Small intestine (tissue), 7 donors: ENCODE measurements at regions not wholly inside any gene's neighbourhood (a gene's known extent, or its start where the extent isn't known, plus 50 kb on each side); places are given as distances from the start of the nearest gene placed in this dataset.

ENCODE experiments used
- DNase-seq, 2 donors: peaks; one replicate each; pipeline versions ENCODE4 v3.0.0 to v3.0.0-alpha.2; 2013
- FAIRE-seq: peaks from 2 replicates; lab custom pipeline; 2012; peaks lifted over from hg19 to GRCh38; lab: Jason Lieb, UNC
- H3K27ac ChIP-seq, 3 donors: one replicate each; pipeline ENCODE4 v1.5.1; 2013; ENCODE audit warnings: low read length in 2 of 3, mild to moderate bottlenecking in 2 of 3, control low read depth in 1 of 3, inconsistent platforms in 1 of 3, low read depth in 1 of 3, moderate library complexity in 1 of 3
- H3K27me3 ChIP-seq, 3 donors: one replicate each; pipeline ENCODE4 v1.6.1; 2013; ENCODE audit warnings: low read length in 3 of 3, inconsistent platforms in 1 of 3; ENCODE audit not compliant: control insufficient read depth in 3 of 3, insufficient read depth in 3 of 3
- H3K36me3 ChIP-seq, 3 donors: one replicate each; pipeline ENCODE4 v1.6.1; 2013; ENCODE audit warnings: low read length in 3 of 3, inconsistent platforms in 1 of 3, low read depth in 1 of 3, mild to moderate bottlenecking in 1 of 3, moderate library complexity in 1 of 3; ENCODE audit not compliant: control insufficient read depth in 3 of 3, insufficient read depth in 2 of 3
- H3K4me1 ChIP-seq, 3 donors: one replicate each; pipeline ENCODE4 v1.6.1; 2013; ENCODE audit warnings: low read length in 2 of 3, inconsistent platforms in 1 of 3, low read depth in 1 of 3, mild to moderate bottlenecking in 1 of 3, moderate library complexity in 1 of 3; ENCODE audit not compliant: control insufficient read depth in 3 of 3, insufficient read depth in 2 of 3
- H3K4me3 ChIP-seq, 3 donors: one replicate each; pipeline ENCODE4 v1.5.1; 2013; ENCODE audit warnings: low read length in 3 of 3, control low read depth in 1 of 3, inconsistent platforms in 1 of 3, low read depth in 1 of 3, mild to moderate bottlenecking in 1 of 3, moderate library complexity in 1 of 3
- H3K9me3 ChIP-seq, 2 donors: one replicate each; pipeline ENCODE4 v1.6.1; 2013; ENCODE audit warnings: low read depth in 1 of 2, low read length in 1 of 2; ENCODE audit not compliant: control insufficient read depth in 2 of 2, insufficient read depth in 1 of 2
- WGBS, 3 donors: extraction: QIAGEN DNeasy Blood & Tissue Kit; methylation state at CpG; one replicate each; pipeline ENCODE4 v1.1.7; 2013; 5-methylcytosine and 5-hydroxymethylcytosine counted together
- donor health status: healthy with polysubstance abuse.
- donor health status: control.
- donor health status: control.
- donor health status: Bipolar disorder and iron deficiency.
- donor health status: healthy.

DNA sequence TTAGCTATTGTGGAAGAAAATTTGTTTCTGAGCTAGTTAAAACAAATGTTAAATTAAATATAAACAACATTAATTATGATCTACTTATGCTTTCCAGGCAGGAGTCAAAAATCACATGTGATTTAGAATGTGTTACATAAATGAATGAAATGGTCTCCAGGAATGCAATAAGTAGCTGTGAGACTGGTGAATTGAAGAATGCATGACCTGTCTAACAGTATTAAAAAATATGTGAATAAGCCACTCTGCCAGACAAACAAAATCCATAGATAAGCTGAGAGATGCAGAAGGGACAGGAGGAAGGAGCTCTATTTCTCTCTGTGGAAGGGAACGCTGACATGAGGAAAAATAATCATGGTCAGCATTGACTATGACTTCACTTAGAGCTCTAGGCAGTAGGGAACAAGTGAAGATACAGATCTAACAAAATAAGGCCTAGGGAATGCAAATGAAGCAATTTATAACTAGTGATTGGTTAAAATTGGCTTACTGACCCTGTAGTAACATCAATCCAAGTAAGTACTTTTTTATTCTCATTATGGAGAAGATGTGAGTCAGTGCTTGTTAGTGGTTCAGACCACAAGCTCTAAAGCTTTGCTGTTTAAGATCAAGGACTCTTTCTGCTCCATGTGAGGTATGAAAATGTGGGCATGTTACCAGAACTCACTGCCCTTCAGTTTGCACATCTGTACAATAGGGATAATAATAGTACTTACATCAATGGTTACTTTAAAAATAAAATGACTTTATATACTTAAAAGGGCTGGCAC lies 432.6 kb downstream of the MMUT start:
- 72 to 80% (median 76%) methylated on average over 1 of the region's 1 CpG for WGBS, 3 donors
- peaks cover 0 to 1% of the 10 kb centered on the region in 2 donors for H3K9me3 ChIP-seq
- no peaks in the 10 kb centered on the region for H3K36me3 ChIP-seq
- H3K4me1 ChIP-seq: no peaks in the 10 kb centered on the region
- DNase-seq (no peak), FAIRE-seq (no peak)
- no peak overlapping the region for H3K4me3 ChIP-seq
- no peak overlapping the region for H3K27ac ChIP-seq
- H3K27me3 ChIP-seq: no peaks in the 10 kb centered on the region

DNA sequence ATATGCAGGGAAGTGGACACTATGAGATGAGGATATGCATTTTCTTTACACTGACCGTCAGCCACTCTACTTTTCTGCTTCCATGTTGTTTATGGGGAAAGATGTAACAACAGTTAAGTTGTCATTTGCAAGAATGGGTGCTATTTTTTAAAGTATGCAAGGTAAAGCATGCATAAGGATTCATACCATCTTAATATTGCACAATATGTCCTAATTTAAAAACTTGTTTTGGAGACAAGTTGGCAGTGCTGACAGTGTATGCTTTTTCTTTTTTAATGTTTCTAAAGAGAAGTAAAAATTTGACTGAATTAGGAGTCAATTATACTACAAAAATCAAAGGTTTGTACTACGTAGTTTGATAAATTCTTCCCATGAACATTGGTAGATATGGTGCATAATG lies 435.4 kb downstream of the MMUT start:
- Histone ChIP-seq H3K4me3 (no peak overlapping the region), H3K36me3 (no peaks in the 10 kb centered on the region), H3K9me3 (peaks cover 0 to 5% of the 10 kb centered on the region in 2 donors), H3K4me1 (no peaks in the 10 kb centered on the region), H3K27ac (no peak overlapping the region), H3K27me3 (no peaks in the 10 kb centered on the region)
- WGBS, 3 donors: 76 to 84% (median 77%) methylated on average over 2 of the region's 2 CpGs
- DNase-seq (no peak), FAIRE-seq (no peak)

DNA sequence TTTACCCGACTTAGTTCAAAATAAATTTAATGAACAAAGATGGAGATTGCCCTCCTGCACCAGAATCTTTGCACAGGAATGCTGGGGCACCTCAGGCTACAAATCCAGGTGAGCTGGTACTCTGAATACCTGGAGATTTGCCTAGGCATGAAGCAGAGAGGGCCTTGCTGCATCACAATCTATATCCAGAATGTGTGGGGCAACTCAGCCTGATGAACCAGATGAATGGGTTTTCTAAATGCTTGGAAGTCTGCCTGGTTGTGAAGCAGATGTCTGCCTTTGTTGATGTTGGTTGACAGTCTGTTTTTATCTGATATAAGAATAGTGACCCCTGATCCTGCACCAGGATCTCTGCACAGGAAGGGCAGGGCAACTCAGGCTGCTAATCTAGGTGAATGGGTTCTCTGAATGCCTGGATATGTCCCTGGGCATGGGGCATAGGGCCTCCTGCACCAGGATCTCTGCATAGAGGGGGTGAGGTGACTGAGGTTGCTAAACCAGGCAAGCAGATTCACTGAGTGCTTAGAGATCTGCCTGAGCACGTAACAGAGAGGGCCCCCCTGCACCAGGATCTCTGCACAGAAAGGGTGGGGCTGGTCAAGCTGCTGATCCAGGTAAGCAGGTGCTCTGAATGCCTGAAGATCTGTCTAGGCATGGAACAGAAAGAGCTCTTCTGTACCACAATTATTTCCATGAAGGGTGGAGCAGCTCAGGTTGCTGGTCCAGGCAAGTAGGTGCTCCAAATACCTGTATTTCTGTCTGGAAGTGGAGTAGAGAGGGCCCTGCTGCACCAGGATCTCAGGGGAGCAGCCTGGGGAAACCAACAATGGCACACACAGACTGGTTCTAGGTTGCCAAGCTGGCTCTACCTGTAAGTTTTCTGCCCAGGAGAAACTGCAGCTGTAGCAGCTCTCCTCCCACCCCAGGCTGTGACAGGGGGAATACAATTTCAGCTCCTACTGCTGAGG lies 437.5 kb downstream of the MMUT start:
- Histone ChIP-seq H3K9me3 (peaks cover 0 to 5% of the 10 kb centered on the region in 2 donors), H3K27ac (no peak overlapping the region), H3K4me3 (no peak overlapping the region), H3K27me3 (no peaks in the 10 kb centered on the region), H3K36me3 (no peaks in the 10 kb centered on the region), H3K4me1 (no peaks in the 10 kb centered on the region)
- no peak for FAIRE-seq
- 42 to 55% (median 45%) methylated on average over 2 of the region's 2 CpGs for WGBS, 3 donors
- DNase-seq: no peak

DNA sequence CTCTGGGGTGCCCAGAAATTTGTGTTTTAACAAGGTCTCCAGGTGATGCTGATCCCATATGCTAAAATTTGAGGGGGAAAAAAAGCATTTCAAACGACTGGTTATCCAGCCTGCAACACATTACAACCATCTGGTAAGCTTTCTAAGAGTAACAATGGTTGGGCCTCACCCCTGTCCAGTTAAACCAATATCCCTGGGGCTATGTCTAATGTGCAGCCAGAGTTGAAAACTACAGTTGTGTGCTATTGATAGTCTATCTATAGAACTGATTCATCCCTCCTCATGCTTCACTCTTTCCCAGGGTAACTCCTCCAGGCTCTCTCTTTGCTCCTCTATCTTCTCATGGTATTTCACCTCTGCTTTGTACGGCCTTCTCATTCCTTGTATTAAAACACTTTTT lies 458.3 kb downstream of the MMUT start:
- no peaks in the 10 kb centered on the region for H3K4me1 ChIP-seq
- H3K9me3 ChIP-seq: no peaks in the 10 kb centered on the region
- no peak for DNase-seq
- no peaks in the 10 kb centered on the region for H3K36me3 ChIP-seq
- no peak overlapping the region for H3K27ac ChIP-seq
- no peaks in the 10 kb centered on the region for H3K27me3 ChIP-seq
- FAIRE-seq: no peak
- no peak overlapping the region for H3K4me3 ChIP-seq
- 54 to 67% (median 56%) methylated on average over 2 of the region's 2 CpGs for WGBS, 3 donors

DNA sequence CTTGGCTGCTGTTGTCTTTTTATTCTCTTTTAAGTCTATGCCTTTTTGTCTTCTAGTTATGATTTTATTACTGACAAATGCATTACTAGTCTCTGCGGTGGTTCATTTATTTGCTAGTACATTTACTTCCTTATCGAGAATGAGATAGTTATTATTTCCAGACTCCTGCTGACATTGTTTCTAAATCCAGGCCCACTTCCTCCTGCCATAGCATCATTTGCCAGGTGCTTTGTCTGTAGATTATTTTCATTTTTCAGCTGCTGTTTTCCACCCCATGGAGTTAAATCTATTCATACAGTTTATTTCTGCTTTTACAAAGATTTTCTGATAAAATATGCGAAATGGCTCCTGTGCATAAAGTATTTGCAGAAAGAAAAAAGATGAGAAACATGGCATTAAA lies 459.7 kb downstream of the MMUT start:
- DNase-seq (no peak), FAIRE-seq (no peak)
- Histone ChIP-seq H3K9me3 (no peaks in the 10 kb centered on the region), H3K4me3 (no peak overlapping the region), H3K36me3 (no peaks in the 10 kb centered on the region), H3K27me3 (no peaks in the 10 kb centered on the region), H3K4me1 (no peaks in the 10 kb centered on the region), H3K27ac (no peak overlapping the region)
- 49 to 58% (median 53%) methylated on average over 3 of the region's 3 CpGs for WGBS, 3 donors

DNA sequence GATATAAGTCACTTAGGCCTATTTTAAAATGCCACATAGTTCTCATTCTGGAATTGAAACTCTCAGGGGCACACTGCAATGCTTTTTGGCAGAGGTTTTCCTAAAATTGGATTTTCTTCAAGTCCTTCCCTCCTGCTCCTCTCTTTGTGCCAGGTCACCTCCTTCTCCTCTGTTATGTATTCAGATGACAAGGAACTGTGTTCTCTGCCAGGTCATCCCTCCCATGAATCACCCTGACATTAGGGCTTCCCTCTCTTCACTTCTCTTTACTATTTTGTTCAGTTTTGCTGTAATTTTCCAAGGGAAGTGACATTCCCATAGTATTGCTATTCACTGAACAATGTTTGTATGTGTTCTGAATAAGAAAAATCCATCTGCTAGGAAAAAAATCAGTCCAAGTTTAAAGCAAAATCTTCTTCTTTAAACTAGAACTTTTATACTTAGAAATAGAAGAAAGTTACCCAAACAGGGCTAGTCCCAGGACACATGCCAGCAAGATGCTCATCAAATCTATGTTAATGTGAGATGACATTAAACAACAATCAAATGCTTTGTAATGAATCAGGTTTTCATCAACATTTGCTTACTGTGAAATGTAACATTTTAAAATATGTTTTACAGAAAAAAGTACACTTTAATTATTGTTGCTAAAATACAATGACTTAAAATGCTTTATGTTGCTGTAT lies 461.1 kb downstream of the MMUT start:
- Histone ChIP-seq H3K36me3 (no peaks in the 10 kb centered on the region), H3K27me3 (no peaks in the 10 kb centered on the region), H3K4me3 (no peak overlapping the region), H3K27ac (no peak overlapping the region), H3K4me1 (no peaks in the 10 kb centered on the region), H3K9me3 (no peaks in the 10 kb centered on the region)
- DNase-seq (no peak), FAIRE-seq (no peak)

DNA sequence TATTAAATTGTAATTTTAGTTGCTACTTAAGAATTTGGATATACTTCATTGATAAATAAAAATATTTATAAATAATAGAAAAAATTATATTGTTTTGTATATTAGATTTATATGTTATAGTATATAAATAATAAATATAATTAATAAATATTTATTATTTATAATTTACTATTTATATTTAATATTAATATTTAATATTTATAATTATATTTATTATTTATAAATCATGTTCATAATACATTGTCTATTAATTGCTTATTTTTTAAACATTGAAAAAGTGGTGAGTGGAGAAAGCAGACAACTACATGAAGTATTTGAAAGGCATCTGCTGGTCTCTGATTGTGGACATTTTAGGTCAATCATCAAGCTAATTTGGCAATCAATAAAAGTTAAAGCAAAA lies 464.5 kb downstream of the MMUT start:
- DNase-seq (no peak), FAIRE-seq (peak; percentile 90)
- no peaks in the 10 kb centered on the region for H3K4me1 ChIP-seq
- H3K4me3 ChIP-seq: no peak overlapping the region
- no peak overlapping the region for H3K27ac ChIP-seq
- H3K36me3 ChIP-seq: no peaks in the 10 kb centered on the region
- H3K27me3 ChIP-seq: no peaks in the 10 kb centered on the region
- H3K9me3 ChIP-seq: no peaks in the 10 kb centered on the region

DNA sequence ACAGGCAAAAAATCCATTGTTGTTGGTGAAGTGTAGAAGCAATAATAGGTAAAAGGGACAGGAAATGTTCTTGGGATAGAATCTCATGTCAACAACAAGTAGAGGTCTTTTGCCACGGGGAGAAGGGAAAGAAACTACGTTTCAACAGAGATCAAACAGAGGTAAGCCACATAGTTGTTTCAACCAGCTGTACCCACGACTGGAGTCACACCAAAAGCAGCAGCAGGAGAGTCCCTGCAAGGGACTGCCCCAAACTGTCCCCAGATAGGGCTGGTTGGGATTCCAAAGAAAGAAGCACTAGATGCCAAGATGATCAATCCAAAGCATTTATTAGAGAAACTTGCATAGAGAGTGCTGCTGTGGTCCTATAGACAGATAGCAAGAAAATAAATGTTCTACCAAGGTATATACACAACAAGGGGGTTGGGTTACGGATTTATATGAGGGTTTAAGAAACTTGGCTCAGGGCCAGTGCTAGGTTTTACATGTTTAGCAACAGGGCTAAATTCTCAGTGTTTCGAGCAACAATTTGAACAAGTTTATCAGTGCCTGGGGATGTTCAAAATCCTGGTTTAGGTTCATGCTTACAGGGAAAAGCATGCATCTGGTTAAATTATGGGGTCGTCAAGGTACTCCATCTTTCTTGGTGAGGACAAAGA lies 466.5 kb downstream of the MMUT start:
- no peaks in the 10 kb centered on the region for H3K4me1 ChIP-seq
- FAIRE-seq (no peak), DNase-seq (no peak)
- H3K36me3 ChIP-seq: no peaks in the 10 kb centered on the region
- WGBS, 3 donors: 50 to 64% (median 50%) methylated on average over 6 of the region's 6 CpGs
- no peak overlapping the region for H3K27ac ChIP-seq
- H3K27me3 ChIP-seq: no peaks in the 10 kb centered on the region
- no peaks in the 10 kb centered on the region for H3K9me3 ChIP-seq
- no peak overlapping the region for H3K4me3 ChIP-seq
